ENCODE measurements at regions not wholly inside any gene's neighbourhood (a gene's known extent, or its start where the extent isn't known, plus 50 kb on each side); places are given as distances from the start of the nearest gene placed in this dataset.

DNA sequence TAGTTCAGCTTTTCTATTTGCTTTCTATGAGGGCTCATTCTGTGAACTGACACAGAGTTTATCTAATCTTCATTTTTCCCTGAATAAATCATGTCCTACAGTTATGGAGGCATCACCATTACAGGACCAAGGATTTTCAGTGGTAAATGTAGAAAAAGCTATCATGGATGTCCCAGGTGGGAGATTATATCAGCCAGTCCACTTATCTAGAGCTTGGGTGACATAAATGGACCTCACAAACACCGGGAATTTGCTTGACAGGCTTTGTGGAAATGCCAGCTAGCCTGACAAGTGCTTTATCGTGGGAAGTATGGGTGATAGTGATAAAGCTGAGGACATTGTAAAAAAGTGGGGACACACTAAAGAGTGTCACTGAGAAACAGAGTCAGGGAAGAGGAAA is 1015.2 kb upstream of the SLIT2 start:
- TF ChIP-seq, protein P1, sequence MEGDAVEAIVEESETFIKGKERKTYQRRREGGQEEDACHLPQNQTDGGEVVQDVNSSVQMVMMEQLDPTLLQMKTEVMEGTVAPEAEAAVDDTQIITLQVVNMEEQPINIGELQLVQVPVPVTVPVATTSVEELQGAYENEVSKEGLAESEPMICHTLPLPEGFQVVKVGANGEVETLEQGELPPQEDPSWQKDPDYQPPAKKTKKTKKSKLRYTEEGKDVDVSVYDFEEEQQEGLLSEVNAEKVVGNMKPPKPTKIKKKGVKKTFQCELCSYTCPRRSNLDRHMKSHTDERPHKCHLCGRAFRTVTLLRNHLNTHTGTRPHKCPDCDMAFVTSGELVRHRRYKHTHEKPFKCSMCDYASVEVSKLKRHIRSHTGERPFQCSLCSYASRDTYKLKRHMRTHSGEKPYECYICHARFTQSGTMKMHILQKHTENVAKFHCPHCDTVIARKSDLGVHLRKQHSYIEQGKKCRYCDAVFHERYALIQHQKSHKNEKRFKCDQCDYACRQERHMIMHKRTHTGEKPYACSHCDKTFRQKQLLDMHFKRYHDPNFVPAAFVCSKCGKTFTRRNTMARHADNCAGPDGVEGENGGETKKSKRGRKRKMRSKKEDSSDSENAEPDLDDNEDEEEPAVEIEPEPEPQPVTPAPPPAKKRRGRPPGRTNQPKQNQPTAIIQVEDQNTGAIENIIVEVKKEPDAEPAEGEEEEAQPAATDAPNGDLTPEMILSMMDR (conservative IDR thresholded peaks at IDR 0.05; ENCODE audit: low read length): no peak
- no peak for DNase-seq (ENCODE audit: low read depth)

GRCh38 chr4:19230906-19231545 is 1020.7 kb upstream of the SLIT2 start:
- no peak for DNase-seq (ENCODE audit: low read depth)
- no peak overlapping the region for H3K4me3 ChIP-seq (ENCODE audit: low read length)
- TF ChIP-seq, protein P1 (conservative IDR thresholded peaks at IDR 0.05; ENCODE audit: low read length): no peak

More for the DNA sequence above, 1015.2 kb upstream of the SLIT2 start:
- H3K4me3 ChIP-seq (ENCODE audit: low read length): no peak overlapping the region

GRCh38 chr4:19227701-19228100 is 1024.0 kb upstream of the SLIT2 start:
- peak; percentile 11 for DNase-seq (ENCODE audit: low read depth)
- no peak overlapping the region for H3K4me3 ChIP-seq (ENCODE audit: low read length)
- TF ChIP-seq, protein P1 (conservative IDR thresholded peaks at IDR 0.05; ENCODE audit: low read length): no peak

DNA sequence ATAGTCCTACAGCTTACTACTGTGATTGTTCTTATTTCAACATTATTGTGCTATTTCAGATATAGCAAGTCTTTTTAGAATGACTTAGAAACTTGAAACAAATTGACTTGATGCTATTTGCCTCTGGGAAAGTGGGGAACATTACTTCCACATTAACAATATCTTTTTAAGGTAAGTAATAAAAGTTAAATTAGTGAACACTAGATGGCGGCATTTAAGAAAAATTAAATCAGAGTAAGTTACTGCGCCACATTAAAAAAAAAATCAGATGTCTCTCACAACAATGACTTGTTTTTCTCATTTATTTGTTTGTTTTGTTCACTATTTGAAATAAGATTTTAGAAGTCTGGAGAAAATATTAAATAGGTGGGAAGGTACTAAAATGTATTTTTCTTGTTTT is 1026.9 kb upstream of the SLIT2 start:
- no peak overlapping the region for H3K4me3 ChIP-seq (ENCODE audit: low read length)
- TF ChIP-seq, protein P1 (conservative IDR thresholded peaks at IDR 0.05; ENCODE audit: low read length): peak; percentile 39
- DNase-seq (ENCODE audit: low read depth): peak; percentile 53

GRCh38 chr4:19216476-19216875 is 1035.2 kb upstream of the SLIT2 start:
- no peak overlapping the region for H3K4me3 ChIP-seq (ENCODE audit: low read length)
- DNase-seq (ENCODE audit: low read depth): no peak
- TF ChIP-seq, protein P1 (conservative IDR thresholded peaks at IDR 0.05; ENCODE audit: low read length): no peak

DNA sequence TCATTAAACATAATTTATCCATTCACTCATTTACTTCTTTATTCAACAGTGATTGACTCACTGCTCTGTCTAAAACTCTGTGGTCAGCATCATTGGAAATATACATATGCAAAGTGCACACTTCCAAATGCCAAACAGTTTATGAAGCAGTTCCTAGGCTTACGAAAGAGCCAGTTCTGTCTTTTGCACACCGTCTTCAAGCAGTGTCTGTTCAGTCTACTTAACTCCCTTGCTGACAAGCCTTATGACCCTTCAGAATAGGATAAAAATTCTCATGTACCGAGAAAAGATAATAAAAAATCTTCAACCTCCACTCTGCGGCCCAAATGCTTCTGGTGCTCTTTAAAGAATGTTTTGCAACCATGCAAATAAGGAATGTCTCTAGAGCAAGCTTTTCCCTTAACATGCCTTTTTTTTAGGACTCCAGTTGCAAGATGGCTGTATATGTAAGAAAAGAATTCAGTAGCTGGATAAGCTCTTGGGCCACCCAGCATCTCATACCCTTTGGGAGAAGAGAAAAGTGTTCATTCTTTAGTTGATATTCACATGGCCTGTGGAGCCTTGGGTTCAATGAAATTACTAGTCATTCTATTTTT is 1037.0 kb upstream of the SLIT2 start:
- H3K4me3 ChIP-seq (ENCODE audit: low read length): no peak overlapping the region
- DNase-seq (ENCODE audit: low read depth): no peak
- TF ChIP-seq, protein P1 (conservative IDR thresholded peaks at IDR 0.05; ENCODE audit: low read length): no peak

- no peak overlapping the region for H3K4me3 ChIP-seq (ENCODE audit: low read length)
- TF ChIP-seq, protein P1 (conservative IDR thresholded peaks at IDR 0.05; ENCODE audit: low read length): no peak
- no peak for DNase-seq (ENCODE audit: low read depth)
Measured at GRCh38 chr4:19213388-19213787, 1038.3 kb upstream of the SLIT2 start.
